H1 (cell line): ENCODE measurements at regions not wholly inside any gene's neighbourhood (a gene's known extent, or its start where the extent isn't known, plus 50 kb on each side); places are given as distances from the start of the nearest gene placed in this dataset.

ENCODE experiments used
- CTCF ChIA-PET: fragments of 300-600 bp; sonication (Branson Sonifier 250); formaldehyde crosslinking; loops from one replicate; lab custom pipeline; 2021; ENCODE audit not compliant: partially characterized antibody; lab: Charles Lee
- POLR2A ChIA-PET: fragments of 300-600 bp; sonication (Branson Sonifier 250); formaldehyde crosslinking; loops from one replicate; lab custom pipeline; 2021; ENCODE audit warnings: inconsistent platforms; ENCODE audit not compliant: partially characterized antibody; lab: Charles Lee
- DNase-seq, 2 experiments: peaks; one replicate each; pipeline versions ENCODE4 v3.0.0 to v3.0.0-alpha.2; 2010 to 2022; ENCODE audit warnings: low spot score in 2 of 2, low read depth in 1 of 2, mixed read lengths in 1 of 2
- FAIRE-seq: peaks from 2 replicates; lab custom pipeline; 2011; peaks lifted over from hg19 to GRCh38; lab: Jason Lieb, UNC
- H2AFZ ChIP-seq: 2 replicates; pipeline ENCODE4 v1.8.1; 2012; ENCODE audit warnings: low read length, inconsistent platforms
- H2AK5ac ChIP-seq: 2 replicates; pipeline ENCODE4 v1.6.1; 2013; ENCODE audit warnings: low read depth, low read length
- H2BK120ac ChIP-seq: replicated peaks from 2 replicates; pipeline ENCODE3; 2013; ENCODE audit warnings: low read depth, low read length, inconsistent platforms
- H2BK12ac ChIP-seq: 2 replicates; pipeline ENCODE4 v1.6.1; 2013; ENCODE audit warnings: low read depth, low read length
- H2BK15ac ChIP-seq: 2 replicates; pipeline ENCODE4 v1.6.1; 2013; ENCODE audit warnings: low read length
- H2BK20ac ChIP-seq: 2 replicates; pipeline ENCODE4 v1.6.1; 2013; ENCODE audit warnings: low read length
- H2BK5ac ChIP-seq: 2 replicates; pipeline ENCODE4 v1.6.1; 2013; ENCODE audit warnings: low read depth, low read length
- H3K14ac ChIP-seq: 2 replicates; pipeline ENCODE4 v1.6.1; 2013; ENCODE audit warnings: inconsistent platforms; ENCODE audit not compliant: insufficient read length
- H3K18ac ChIP-seq: 2 replicates; pipeline ENCODE4 v1.6.1; 2013; ENCODE audit warnings: low read length; ENCODE audit errors: extremely low read depth
- H3K23ac ChIP-seq: 2 replicates; pipeline ENCODE4 v1.6.1; 2013; ENCODE audit warnings: inconsistent platforms; ENCODE audit not compliant: insufficient read length
- H3K23me2 ChIP-seq: 2 replicates; pipeline ENCODE4 v1.6.1; 2013; ENCODE audit warnings: low read depth, low read length
- H3K27ac ChIP-seq: 2 replicates; pipeline ENCODE4 v1.6.1; 2011; ENCODE audit warnings: low read depth, low read length, inconsistent platforms
- H3K27me3 ChIP-seq, 4 experiments: replicated peaks in 1 of 4; 1 replicate in 1 of 4; 2 replicates in 3 of 4; pipeline versions ENCODE4 v1.6.1 to v1.8.1; 2011 to 2013; ENCODE audit warnings: low read length in 3 of 4, mild to moderate bottlenecking in 3 of 4, inconsistent platforms in 2 of 4, mixed read lengths in 2 of 4, moderate library complexity in 1 of 4; ENCODE audit not compliant: control insufficient read depth in 3 of 4, insufficient read depth in 3 of 4; ENCODE audit errors: extremely low read depth in 1 of 4
- H3K36me3 ChIP-seq, 4 experiments: 2 replicates each; pipeline versions ENCODE4 v1.6.1 to v1.8.1; 2011 to 2013; ENCODE audit warnings: mild to moderate bottlenecking in 4 of 4, low read length in 3 of 4, moderate library complexity in 2 of 4, control low read depth in 1 of 4, inconsistent platforms in 1 of 4; ENCODE audit not compliant: insufficient read depth in 4 of 4, control insufficient read depth in 2 of 4
- H3K4ac ChIP-seq: replicated peaks from 2 replicates; pipeline ENCODE3; 2013; ENCODE audit warnings: low read length, low read depth, mixed read lengths, inconsistent platforms; ENCODE audit not compliant: insufficient read length
- H3K4me1 ChIP-seq, 4 experiments: replicated peaks in 1 of 4; 1 replicate in 1 of 4; 2 replicates in 3 of 4; pipeline versions ENCODE4 v1.6.1 to v1.8.1; 2011 to 2013; ENCODE audit warnings: low read length in 3 of 4, inconsistent platforms in 2 of 4, mixed read lengths in 1 of 4; ENCODE audit not compliant: insufficient read depth in 4 of 4, control insufficient read depth in 3 of 4
- H3K4me2 ChIP-seq, 2 experiments: 2 replicates each; pipeline versions ENCODE4 v1.6.1 to v1.8.1; 2011 to 2013; ENCODE audit warnings: low read depth in 2 of 2, low read length in 2 of 2, control low read depth in 1 of 2, inconsistent platforms in 1 of 2, mild to moderate bottlenecking in 1 of 2; ENCODE audit not compliant: insufficient read depth in 1 of 2
- H3K4me3 ChIP-seq, 4 experiments: fragments of 200-600, 300-600 bp in 1 of 4; sonication (generic), shearing (Covaris generic), sonication (Bioruptor Twin) in 1 of 4; 2 replicates each; pipeline versions ENCODE4 v1.5.1 to v1.8.1; 2011 to 2016; ENCODE audit warnings: low read length in 4 of 4, low read depth in 3 of 4, control low read depth in 2 of 4, inconsistent platforms in 2 of 4, mild to moderate bottlenecking in 2 of 4, mixed read lengths in 1 of 4, moderate library complexity in 1 of 4; ENCODE audit not compliant: insufficient read depth in 2 of 4; ENCODE audit errors: extremely low read depth in 1 of 4
- H3K56ac ChIP-seq: replicated peaks from 2 replicates; pipeline ENCODE3; 2013; ENCODE audit warnings: low read depth, mild to moderate bottlenecking, mixed read lengths, low read length, inconsistent platforms; ENCODE audit not compliant: insufficient read length
- H3K79me1 ChIP-seq: 2 replicates; pipeline ENCODE4 v1.6.1; 2013; ENCODE audit warnings: low read depth, low read length, control low read depth
- H3K79me2 ChIP-seq, 2 experiments: 2 replicates each; pipeline versions ENCODE4 v1.6.1 to v1.8.1; 2012 to 2013; ENCODE audit warnings: low read length in 2 of 2, mild to moderate bottlenecking in 2 of 2, inconsistent platforms in 1 of 2; ENCODE audit not compliant: insufficient read depth in 2 of 2, control insufficient read depth in 1 of 2
- H3K9ac ChIP-seq, 4 experiments: replicated peaks in 1 of 4; 1 replicate in 1 of 4; 2 replicates in 3 of 4; pipeline versions ENCODE4 v1.6.1 to v1.8.1; 2011 to 2013; ENCODE audit warnings: low read depth in 3 of 4, low read length in 3 of 4, control low read depth in 2 of 4, mild to moderate bottlenecking in 2 of 4, moderate library complexity in 2 of 4, inconsistent platforms in 1 of 4; ENCODE audit errors: extremely low read depth in 1 of 4
- H3K9me3 ChIP-seq, 2 experiments: 2 replicates each; pipeline versions ENCODE4 v1.6.1 to v1.8.1; 2012 to 2013; ENCODE audit warnings: mild to moderate bottlenecking in 2 of 2, moderate library complexity in 2 of 2, control low read depth in 1 of 2, inconsistent platforms in 1 of 2, low read depth in 1 of 2, low read length in 1 of 2, mixed read lengths in 1 of 2; ENCODE audit not compliant: insufficient read depth in 2 of 2
- H4K20me1 ChIP-seq, 2 experiments: replicated peaks in 1 of 2; 2 replicates each; pipeline versions ENCODE3 to v1.8.1; 2011 to 2013; ENCODE audit warnings: inconsistent platforms in 2 of 2, low read length in 2 of 2, mild to moderate bottlenecking in 1 of 2; ENCODE audit not compliant: insufficient read depth in 2 of 2, control insufficient read depth in 1 of 2
- H4K5ac ChIP-seq: 2 replicates; pipeline ENCODE4 v1.6.1; 2013; ENCODE audit warnings: low read length, low read depth, mixed read lengths, inconsistent platforms; ENCODE audit not compliant: insufficient read length
- H4K8ac ChIP-seq: 2 replicates; pipeline ENCODE4 v1.8.0; 2013; ENCODE audit warnings: mild to moderate bottlenecking, moderate library complexity, low read length, inconsistent platforms; ENCODE audit not compliant: insufficient read depth; ENCODE audit errors: extremely low read depth
- H4K91ac ChIP-seq: replicated peaks from 2 replicates; pipeline ENCODE3; 2013; ENCODE audit warnings: low read length, mixed read lengths, inconsistent platforms; ENCODE audit not compliant: insufficient read length
- CTBP2 ChIP-seq: IDR thresholded peaks from 2 replicates; pipeline ENCODE4 v1.7.0; 2011; ENCODE audit warnings: borderline replicate concordance, mild to moderate bottlenecking, moderate library complexity, mixed read lengths, low read length; ENCODE audit not compliant: insufficient read depth, insufficient read length
- POLR2AphosphoS5 ChIP-seq: IDR thresholded peaks from 2 replicates; pipeline ENCODE4 v1.6.1; 2011; ENCODE audit warnings: low read depth, low read length
- POU5F1 ChIP-seq: IDR thresholded peaks from 2 replicates; pipeline ENCODE4 v1.6.1; 2011; ENCODE audit warnings: low read depth, mild to moderate bottlenecking, low read length, moderate library complexity
- SIX5 ChIP-seq: IDR thresholded peaks from 2 replicates; pipeline ENCODE4 v1.6.1; 2011; ENCODE audit warnings: mild to moderate bottlenecking, low read depth, low read length
- WGBS, 2 experiments: shearing (Covaris generic) in 1 of 2; methylation state at CpG; one replicate each; pipeline versions ENCODE4 v1.1.6 to v1.1.7; 2013 to 2015; ENCODE audit warnings: low lambda C conversion rate in 2 of 2, mixed read lengths in 2 of 2, inconsistent platforms in 1 of 2, low coverage in 1 of 2, missing lambda C conversion rate in 1 of 2; ENCODE audit not compliant: insufficient replicate concordance in 2 of 2, insufficient coverage in 1 of 2, insufficient read length in 1 of 2; ENCODE audit errors: extremely low coverage in 1 of 2, missing lambda C conversion rate in 1 of 2; 5-methylcytosine and 5-hydroxymethylcytosine counted together

GRCh38 chr14:104385111-104385510 lies 194.5 kb upstream of the C14orf180 start:
- no peak overlapping the region for H3K9ac ChIP-seq

More at GRCh38 chr14:104385111-104385510, 194.5 kb upstream of the C14orf180 start:
- H2BK15ac ChIP-seq, result no peak overlapping the region
- ChIA-PET CTCF (interaction anchor here (0.6 to 2.3 kb wide), 5 partner anchors 9 to 288 kb away, joined by 3 to 6 read pairs (median 4); no protein-coding TSS in a partner anchor), POLR2A (no interaction called here)
- TF ChIP-seq SIX5 (no peak), POLR2AphosphoS5 (no peak), CTBP2 (no peak), POU5F1 (no peak)
- H3K79me1 ChIP-seq, result no peaks in the 10 kb centered on the region
- H3K14ac ChIP-seq, result no peak overlapping the region
- no peak overlapping the region for H3K18ac ChIP-seq
- H4K91ac ChIP-seq, result no peak overlapping the region
- DNase-seq, result no peak
- 79% methylated on average over 15 of the region's 15 CpGs; no CpG with 5 or more reads in 1 of the 2 experiments for WGBS, 2 experiments
- no peak overlapping the region for H2AK5ac ChIP-seq
- H2AFZ ChIP-seq, result no peak overlapping the region
- FAIRE-seq, result no peak
- H2BK12ac ChIP-seq, result no peak overlapping the region
- no peak overlapping the region for H4K8ac ChIP-seq
- no peak overlapping the region for H3K4ac ChIP-seq
- H4K5ac ChIP-seq, result no peak overlapping the region
- H3K56ac ChIP-seq, result no peak overlapping the region
- peaks cover 0 to 5% (median 0%) of the 10 kb centered on the region in 4 experiments; a peak in 2 of 7 replicates for H3K4me1 ChIP-seq
- no peak overlapping the region for H3K23ac ChIP-seq
- H2BK20ac ChIP-seq, result no peak overlapping the region
- H3K79me2 ChIP-seq, result no peaks in the 10 kb centered on the region
- H3K27me3 ChIP-seq, result no peaks in the 10 kb centered on the region; a peak in 1 of 7 replicates
- no peak overlapping the region for H3K4me3 ChIP-seq
- no peak overlapping the region for H2BK120ac ChIP-seq
- H3K36me3 ChIP-seq, result no peaks in the 10 kb centered on the region
- H3K23me2 ChIP-seq, result no peaks in the 10 kb centered on the region
- H3K9me3 ChIP-seq, result no peaks in the 10 kb centered on the region; a peak in 1 of 4 replicates
- H3K4me2 ChIP-seq, result no peak overlapping the region
- no peak overlapping the region for H2BK5ac ChIP-seq
- no peak overlapping the region for H3K27ac ChIP-seq
- no peaks in the 10 kb centered on the region for H4K20me1 ChIP-seq
